Testis (tissue), 2 donors: ENCODE measurements at regions not wholly inside any gene's neighbourhood (a gene's known extent, or its start where the extent isn't known, plus 50 kb on each side); places are given as distances from the start of the nearest gene placed in this dataset.

Source experiments
- CTCF ChIP-seq, 3 experiments: fragments of 450-650 bp in 2 of 3; fragments of 200-600 bp in 1 of 3; sonication (generic) in 1 of 3; IDR thresholded peaks; one replicate each; pipeline ENCODE4 v1.5.1; 2016 to 2019; ENCODE audit warnings: antibody characterized with exemption in 3 of 3, mild to moderate bottlenecking in 2 of 3, moderate library complexity in 1 of 3
- POLR2A ChIP-seq: fragments of 450-650 bp; IDR thresholded peaks from one replicate; pipeline ENCODE4 v1.6.1; 2017; ENCODE audit warnings: antibody characterized with exemption, mild to moderate bottlenecking, moderate library complexity

- TF ChIP-seq CTCF (IDR thresholded peaks at IDR 0.05): no peak
- no peak for TF ChIP-seq POLR2A
Observed at GRCh38 chr4:147015491-147015890, 69.8 kb upstream of the TTC29 start.
